ENCODE measurements at regions not wholly inside any gene's neighbourhood (a gene's known extent, or its start where the extent isn't known, plus 50 kb on each side); places are given as distances from the start of the nearest gene placed in this dataset.

DNA sequence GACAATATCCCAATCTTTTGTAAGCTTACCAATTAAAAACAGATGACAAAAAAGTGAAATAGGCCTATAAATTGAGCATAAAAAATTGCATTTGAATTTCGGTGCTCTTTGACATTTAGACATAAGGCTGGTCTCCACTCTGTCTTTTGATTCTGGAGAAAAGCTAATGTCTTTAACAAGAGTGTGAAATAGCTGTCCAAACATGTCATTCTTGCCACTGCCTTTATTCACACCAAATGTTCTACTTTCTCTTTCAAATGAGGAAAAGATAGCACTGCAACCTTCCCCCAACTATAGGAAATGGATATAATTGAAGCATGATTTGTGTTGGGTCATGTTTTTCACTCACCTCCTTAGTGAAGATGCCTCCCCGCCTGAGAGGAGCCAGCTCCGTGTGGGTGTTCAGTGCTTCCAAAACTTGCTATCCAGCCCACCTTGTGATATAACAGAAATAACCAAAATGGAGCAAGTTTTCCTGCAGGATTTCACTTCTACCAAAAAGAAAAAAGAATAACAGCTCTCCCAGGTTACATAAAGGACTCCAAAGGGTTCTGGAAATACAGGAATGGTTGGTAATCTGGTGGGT, 55.2 kb upstream of the STK32A start:
- no peaks in the 10 kb centered on the region for H3K79me1 ChIP-seq (ENCODE audit: low read length)
- H2BK12ac ChIP-seq (ENCODE audit: low read length) = no peak overlapping the region
- H3K9ac ChIP-seq (ENCODE audit: low read length) = no peak overlapping the region
- H2BK5ac ChIP-seq (ENCODE audit: low read depth, low read length, poor library complexity) = no peak overlapping the region
- no peak overlapping the region for H3K18ac ChIP-seq (ENCODE audit: low read length)
- H3K9me3 ChIP-seq (ENCODE audit: insufficient read depth, low read depth, low read length) = no peaks in the 10 kb centered on the region
- H3K4ac ChIP-seq (ENCODE audit: low read depth, low read length) = no peak overlapping the region
- H3K4me1 ChIP-seq (ENCODE audit: control insufficient read depth in 1 of 2, insufficient read depth in 2 of 2, low read length in 2 of 2) = peaks cover 3% of the 10 kb centered on the region in 2 experiments
- H4K8ac ChIP-seq (ENCODE audit: low read depth, low read length) = no peak overlapping the region
- H2AFZ ChIP-seq (ENCODE audit: insufficient read depth, low read length, poor library complexity) = no peak overlapping the region
- H3K27ac ChIP-seq (ENCODE audit: low read depth, low read length) = no peak overlapping the region
- no peaks in the 10 kb centered on the region for H3K27me3 ChIP-seq (ENCODE audit: insufficient read depth, low read length)
- H3K23ac ChIP-seq (ENCODE audit: low read length) = no peak overlapping the region
- no peak overlapping the region for H2AK5ac ChIP-seq (ENCODE audit: low read length)
- H3K79me2 ChIP-seq (ENCODE audit: control insufficient read depth, insufficient read depth, low read length, poor library complexity) = no peaks in the 10 kb centered on the region
- no peak overlapping the region for H3K14ac ChIP-seq (ENCODE audit: low read length)
- H4K91ac ChIP-seq (ENCODE audit: low read depth, low read length) = no peak overlapping the region
- H2BK120ac ChIP-seq (ENCODE audit: insufficient read depth, low read length, poor library complexity) = no peak overlapping the region
- H4K12ac ChIP-seq (ENCODE audit: low read depth, low read length) = no peak overlapping the region
- H3K4me2 ChIP-seq (ENCODE audit: low read length) = no peak overlapping the region
- no peaks in the 10 kb centered on the region for H3K36me3 ChIP-seq (ENCODE audit: control insufficient read depth in 1 of 2, insufficient read depth in 2 of 2, low read length in 2 of 2)
- DNase-seq = no peak
- no CpG with 5 or more reads among the region's 3 CpGs for WGBS (ENCODE audit: extremely low coverage, insufficient coverage, insufficient read length)
- H3K4me3 ChIP-seq (ENCODE audit: low read depth, low read length) = no peak overlapping the region

- Histone ChIP-seq H3K36me3 (ENCODE audit: control insufficient read depth in 1 of 2, insufficient read depth in 2 of 2, low read length in 2 of 2) (no peaks in the 10 kb centered on the region), H3K4me3 (ENCODE audit: low read depth, low read length) (no peak overlapping the region), H3K4me1 (ENCODE audit: control insufficient read depth in 1 of 2, insufficient read depth in 2 of 2, low read length in 2 of 2) (peaks cover 3% of the 10 kb centered on the region in 2 experiments), H3K23ac (ENCODE audit: low read length) (no peak overlapping the region), H3K4me2 (ENCODE audit: low read length) (no peak overlapping the region), H2BK12ac (ENCODE audit: low read length) (no peak overlapping the region), H3K27me3 (ENCODE audit: insufficient read depth, low read length) (no peaks in the 10 kb centered on the region), H4K8ac (ENCODE audit: low read depth, low read length) (no peak overlapping the region), H2AFZ (ENCODE audit: insufficient read depth, low read length, poor library complexity) (no peak overlapping the region), H3K79me1 (ENCODE audit: low read length) (no peaks in the 10 kb centered on the region), H2BK5ac (ENCODE audit: low read depth, low read length, poor library complexity) (no peak overlapping the region), H3K27ac (ENCODE audit: low read depth, low read length) (no peak overlapping the region), H3K4ac (ENCODE audit: low read depth, low read length) (no peak overlapping the region), H3K9ac (ENCODE audit: low read length) (no peak overlapping the region), H4K12ac (ENCODE audit: low read depth, low read length) (no peak overlapping the region), H3K14ac (ENCODE audit: low read length) (no peak overlapping the region), H2BK120ac (ENCODE audit: insufficient read depth, low read length, poor library complexity) (no peak overlapping the region), H4K91ac (ENCODE audit: low read depth, low read length) (no peak overlapping the region), H3K18ac (ENCODE audit: low read length) (no peak overlapping the region), H3K79me2 (ENCODE audit: control insufficient read depth, insufficient read depth, low read length, poor library complexity) (no peaks in the 10 kb centered on the region), H2AK5ac (ENCODE audit: low read length) (no peak overlapping the region), H3K9me3 (ENCODE audit: insufficient read depth, low read depth, low read length) (no peaks in the 10 kb centered on the region)
- no CpG with 5 or more reads among the region's 4 CpGs for WGBS (ENCODE audit: extremely low coverage, insufficient coverage, insufficient read length)
- no peak for DNase-seq
These were observed 54.1 kb upstream of the STK32A start for GRCh38 chr5:147180751-147181150.

Data from trophoblast cell (in vitro differentiated cells and primary cell).